ENCODE measurements at regions not wholly inside any gene's neighbourhood (a gene's known extent, or its start where the extent isn't known, plus 50 kb on each side); places are given as distances from the start of the nearest gene placed in this dataset.

DNA sequence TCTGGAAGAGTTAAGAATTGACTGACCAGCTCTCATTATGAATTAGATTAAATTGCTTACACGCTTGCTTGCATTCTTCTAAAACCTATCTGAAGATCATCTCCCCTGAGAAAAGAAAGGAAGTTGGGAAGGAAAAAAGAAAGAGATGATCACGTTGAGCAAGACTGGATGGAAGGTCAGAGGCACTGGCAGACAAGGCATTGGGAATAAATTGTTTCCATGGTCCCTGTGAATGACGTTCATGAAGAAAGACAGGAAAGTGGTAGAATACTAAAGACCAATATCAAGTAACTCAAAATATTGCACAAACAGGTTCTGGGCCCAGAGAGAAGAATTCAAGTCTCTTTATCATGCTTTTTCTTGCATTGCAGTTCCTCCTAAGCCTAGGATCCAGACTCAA, 1045.4 kb upstream of the MAP3K7 start:
- no peak overlapping the region for H3K4me3 ChIP-seq (ENCODE audit: low read depth, low read length)
- H3K27me3 ChIP-seq (ENCODE audit: control insufficient read depth, insufficient read depth, low read length): no peaks in the 10 kb centered on the region
- no peak overlapping the region for H3K9ac ChIP-seq (ENCODE audit: low read depth, low read length)
- peaks cover 5% of the 10 kb centered on the region for H3K4me1 ChIP-seq (ENCODE audit: control insufficient read depth, insufficient read depth, low read length)
- H3K36me3 ChIP-seq (ENCODE audit: control insufficient read depth, insufficient read depth, low read length): no peaks in the 10 kb centered on the region
- H3K9me3 ChIP-seq (ENCODE audit: control insufficient read depth, insufficient read depth, low read length): no peaks in the 10 kb centered on the region

DNA sequence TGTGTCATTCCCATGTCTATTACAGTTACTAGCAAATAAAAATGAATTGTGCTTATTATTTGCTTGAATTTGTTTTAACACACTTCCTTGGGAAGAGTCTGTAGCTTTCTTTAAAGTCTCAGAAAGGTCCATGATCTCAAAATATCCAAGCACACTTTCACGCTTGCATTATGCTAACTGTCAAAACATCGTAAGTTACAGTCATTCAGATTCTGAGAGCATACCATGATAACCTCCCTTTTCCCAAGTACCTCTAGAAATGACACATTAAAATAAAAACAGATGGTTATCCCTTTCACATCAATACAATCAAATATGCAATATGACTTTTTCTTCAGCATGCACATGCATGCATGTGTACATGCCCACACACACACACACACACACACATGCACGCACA, 1044.4 kb upstream of the MAP3K7 start:
- Histone ChIP-seq H3K36me3 (ENCODE audit: control insufficient read depth, insufficient read depth, low read length) (no peaks in the 10 kb centered on the region), H3K4me1 (ENCODE audit: control insufficient read depth, insufficient read depth, low read length) (peaks cover 5% of the 10 kb centered on the region), H3K4me3 (ENCODE audit: low read depth, low read length) (no peak overlapping the region), H3K9ac (ENCODE audit: low read depth, low read length) (no peak overlapping the region), H3K27me3 (ENCODE audit: control insufficient read depth, insufficient read depth, low read length) (no peaks in the 10 kb centered on the region), H3K9me3 (ENCODE audit: control insufficient read depth, insufficient read depth, low read length) (no peaks in the 10 kb centered on the region)

- H3K4me3 ChIP-seq (ENCODE audit: low read depth, low read length): no peak overlapping the region
- H3K36me3 ChIP-seq (ENCODE audit: control insufficient read depth, insufficient read depth, low read length): no peaks in the 10 kb centered on the region
- H3K27me3 ChIP-seq (ENCODE audit: control insufficient read depth, insufficient read depth, low read length): no peaks in the 10 kb centered on the region
- no peaks in the 10 kb centered on the region for H3K9me3 ChIP-seq (ENCODE audit: control insufficient read depth, insufficient read depth, low read length)
- H3K4me1 ChIP-seq (ENCODE audit: control insufficient read depth, insufficient read depth, low read length): no peaks in the 10 kb centered on the region
- no peak overlapping the region for H3K9ac ChIP-seq (ENCODE audit: low read depth, low read length)
Measured at GRCh38 chr6:91626911-91627310, 1040.0 kb upstream of the MAP3K7 start.

DNA sequence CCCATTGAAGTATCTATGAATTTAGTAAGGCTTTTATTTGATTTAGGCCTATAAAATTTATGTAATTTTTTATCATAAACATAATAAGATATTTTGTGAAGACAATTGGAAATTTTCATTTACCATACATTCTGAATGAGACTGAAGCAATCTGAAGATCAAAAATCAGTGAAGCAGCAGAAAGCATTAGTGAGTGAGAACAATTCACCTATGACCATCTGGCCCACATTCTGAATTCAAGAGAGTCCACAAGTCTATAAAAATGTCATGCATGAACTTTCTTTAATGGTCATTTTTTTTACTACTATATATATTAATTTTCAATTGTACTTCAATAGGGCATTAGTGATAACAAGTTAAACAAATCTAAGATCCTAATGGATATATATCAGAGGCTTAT, 1026.6 kb upstream of the MAP3K7 start:
- H3K9me3 ChIP-seq (ENCODE audit: control insufficient read depth, insufficient read depth, low read length): no peaks in the 10 kb centered on the region
- H3K27me3 ChIP-seq (ENCODE audit: control insufficient read depth, insufficient read depth, low read length): no peaks in the 10 kb centered on the region
- no peaks in the 10 kb centered on the region for H3K36me3 ChIP-seq (ENCODE audit: control insufficient read depth, insufficient read depth, low read length)

DNA sequence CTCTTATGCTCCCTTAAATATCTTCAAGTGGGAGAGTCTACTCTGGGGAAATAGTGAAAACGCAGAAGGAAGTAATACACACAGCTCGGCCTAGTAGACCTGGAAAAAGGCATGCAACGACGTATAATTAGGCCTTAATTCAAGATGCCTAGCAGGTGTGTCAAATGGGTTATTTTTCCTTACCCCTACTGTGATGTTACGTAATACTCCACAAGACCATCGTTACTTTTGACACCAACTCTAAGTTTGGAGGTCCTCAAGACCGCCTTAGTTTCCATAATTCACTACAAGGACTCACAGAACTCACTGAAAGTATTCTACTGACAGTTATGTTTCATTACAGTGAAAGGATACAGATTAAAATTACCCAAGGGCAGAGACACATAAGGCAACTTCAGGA, 1024.3 kb upstream of the MAP3K7 start:
- H3K4me3 ChIP-seq (ENCODE audit: low read depth, low read length): no peak overlapping the region

More for the DNA sequence above, 1026.6 kb upstream of the MAP3K7 start:
- H3K9ac ChIP-seq (ENCODE audit: low read depth, low read length): no peak overlapping the region
- no peaks in the 10 kb centered on the region for H3K4me1 ChIP-seq (ENCODE audit: control insufficient read depth, insufficient read depth, low read length)
- H3K4me3 ChIP-seq (ENCODE audit: low read depth, low read length): no peak overlapping the region

DNA sequence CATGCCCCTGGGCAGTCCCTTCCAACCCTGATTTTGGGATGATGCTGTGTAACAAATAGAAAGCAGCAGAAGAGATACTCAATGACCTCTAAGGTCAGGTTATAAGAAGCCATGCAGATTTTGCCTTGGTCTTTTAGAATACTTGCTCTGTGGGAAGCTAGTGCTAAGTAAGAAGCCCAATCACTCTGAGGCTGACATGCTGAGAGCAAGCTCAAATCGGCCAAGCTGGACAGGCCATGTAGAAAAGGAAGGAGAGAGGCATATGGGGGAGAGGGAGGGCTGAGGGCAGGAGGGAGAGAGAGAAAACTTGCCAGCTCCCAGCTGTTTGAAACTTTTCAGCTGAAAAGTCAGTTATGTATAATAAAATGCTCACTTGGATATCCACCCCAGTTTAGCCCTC, 1021.6 kb upstream of the MAP3K7 start:
- no peaks in the 10 kb centered on the region for H3K27me3 ChIP-seq (ENCODE audit: control insufficient read depth, insufficient read depth, low read length)
- no peak overlapping the region for H3K9ac ChIP-seq (ENCODE audit: low read depth, low read length)
- no peaks in the 10 kb centered on the region for H3K36me3 ChIP-seq (ENCODE audit: control insufficient read depth, insufficient read depth, low read length)
- no peaks in the 10 kb centered on the region for H3K9me3 ChIP-seq (ENCODE audit: control insufficient read depth, insufficient read depth, low read length)
- no peak overlapping the region for H3K4me3 ChIP-seq (ENCODE audit: low read depth, low read length)
- no peaks in the 10 kb centered on the region for H3K4me1 ChIP-seq (ENCODE audit: control insufficient read depth, insufficient read depth, low read length)

More for the DNA sequence above, 1024.3 kb upstream of the MAP3K7 start:
- Histone ChIP-seq H3K9me3 (ENCODE audit: control insufficient read depth, insufficient read depth, low read length) (no peaks in the 10 kb centered on the region), H3K27me3 (ENCODE audit: control insufficient read depth, insufficient read depth, low read length) (no peaks in the 10 kb centered on the region), H3K4me1 (ENCODE audit: control insufficient read depth, insufficient read depth, low read length) (no peaks in the 10 kb centered on the region), H3K36me3 (ENCODE audit: control insufficient read depth, insufficient read depth, low read length) (no peaks in the 10 kb centered on the region), H3K9ac (ENCODE audit: low read depth, low read length) (no peak overlapping the region)

DNA sequence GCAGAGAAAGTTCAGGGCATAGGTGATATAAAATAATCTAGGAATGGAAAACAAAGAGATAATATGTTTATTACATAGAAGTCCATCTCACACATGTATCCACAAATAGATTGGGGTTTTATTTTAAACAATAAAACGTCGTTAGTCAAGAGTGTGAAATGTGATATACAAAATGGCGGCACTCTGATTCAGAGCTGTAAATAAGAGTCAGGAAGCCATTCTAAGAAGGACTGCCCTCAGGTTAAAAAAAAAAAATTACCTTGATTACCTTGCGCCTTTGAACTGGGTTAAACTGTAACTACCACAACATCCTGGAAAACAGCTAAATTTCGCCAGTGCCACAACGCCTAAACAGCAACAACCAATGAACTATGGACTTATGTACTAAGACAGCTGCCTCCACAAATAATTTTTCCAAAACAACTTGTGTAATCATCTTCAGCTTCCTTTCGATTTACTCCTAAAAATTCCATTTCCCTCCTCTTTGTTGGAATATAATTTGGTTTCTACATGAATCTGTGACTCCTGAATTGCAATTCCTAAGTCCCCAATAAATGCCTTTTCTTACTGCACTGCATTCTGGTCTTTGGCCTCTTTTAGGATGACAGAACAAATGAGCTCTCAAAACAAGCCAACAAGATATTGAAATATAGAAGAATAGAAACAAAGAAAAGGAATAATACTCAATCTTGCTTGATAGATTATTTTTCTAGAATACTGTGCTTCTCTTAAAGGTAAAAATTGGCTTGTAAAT, 1019.5 kb upstream of the MAP3K7 start:
- no peaks in the 10 kb centered on the region for H3K36me3 ChIP-seq (ENCODE audit: control insufficient read depth, insufficient read depth, low read length)
- H3K4me1 ChIP-seq (ENCODE audit: control insufficient read depth, insufficient read depth, low read length): no peaks in the 10 kb centered on the region

DNA sequence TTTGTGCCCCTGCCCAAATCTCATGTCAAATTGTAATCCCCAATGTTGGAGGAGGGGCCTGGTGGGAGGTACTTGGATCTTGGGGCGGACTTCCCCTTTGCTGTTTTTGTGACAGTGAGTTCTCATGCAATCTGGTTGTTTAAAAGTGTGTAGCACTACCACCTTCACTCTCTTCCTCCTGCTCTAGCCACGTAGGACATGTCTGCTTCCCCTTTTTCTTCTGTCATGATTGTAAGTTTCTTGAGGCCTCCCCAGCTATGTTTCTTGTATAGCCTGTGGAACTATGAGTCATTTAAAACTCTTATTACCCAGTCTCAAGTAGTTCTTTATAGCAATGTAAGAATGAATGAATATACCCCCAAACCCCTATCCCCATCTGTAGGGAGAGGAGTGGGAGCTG, 1013.7 kb upstream of the MAP3K7 start:
- Histone ChIP-seq H3K4me3 (ENCODE audit: low read depth, low read length) (no peak overlapping the region), H3K4me1 (ENCODE audit: control insufficient read depth, insufficient read depth, low read length) (no peaks in the 10 kb centered on the region), H3K27me3 (ENCODE audit: control insufficient read depth, insufficient read depth, low read length) (no peaks in the 10 kb centered on the region), H3K9ac (ENCODE audit: low read depth, low read length) (no peak overlapping the region), H3K9me3 (ENCODE audit: control insufficient read depth, insufficient read depth, low read length) (no peaks in the 10 kb centered on the region), H3K36me3 (ENCODE audit: control insufficient read depth, insufficient read depth, low read length) (no peaks in the 10 kb centered on the region)

More for the DNA sequence above, 1019.5 kb upstream of the MAP3K7 start:
- Histone ChIP-seq H3K27me3 (ENCODE audit: control insufficient read depth, insufficient read depth, low read length) (no peaks in the 10 kb centered on the region), H3K4me3 (ENCODE audit: low read depth, low read length) (no peak overlapping the region), H3K9me3 (ENCODE audit: control insufficient read depth, insufficient read depth, low read length) (no peaks in the 10 kb centered on the region), H3K9ac (ENCODE audit: low read depth, low read length) (no peak overlapping the region)

GRCh38 chr6:91590191-91590590, 1003.3 kb upstream of the MAP3K7 start:
- H3K27me3 ChIP-seq (ENCODE audit: control insufficient read depth, insufficient read depth, low read length): no peaks in the 10 kb centered on the region
- H3K4me3 ChIP-seq (ENCODE audit: low read depth, low read length): no peak overlapping the region
- H3K36me3 ChIP-seq (ENCODE audit: control insufficient read depth, insufficient read depth, low read length): no peaks in the 10 kb centered on the region
- H3K4me1 ChIP-seq (ENCODE audit: control insufficient read depth, insufficient read depth, low read length): no peaks in the 10 kb centered on the region
- H3K9me3 ChIP-seq (ENCODE audit: control insufficient read depth, insufficient read depth, low read length): no peaks in the 10 kb centered on the region
- H3K9ac ChIP-seq (ENCODE audit: low read depth, low read length): no peak overlapping the region

GRCh38 chr6:91580635-91581034, 993.8 kb upstream of the MAP3K7 start:
- H3K4me3 ChIP-seq (ENCODE audit: low read depth, low read length): no peak overlapping the region
- H3K27me3 ChIP-seq (ENCODE audit: control insufficient read depth, insufficient read depth, low read length): no peaks in the 10 kb centered on the region
- no peaks in the 10 kb centered on the region for H3K4me1 ChIP-seq (ENCODE audit: control insufficient read depth, insufficient read depth, low read length)
- no peaks in the 10 kb centered on the region for H3K9me3 ChIP-seq (ENCODE audit: control insufficient read depth, insufficient read depth, low read length)
- no peak overlapping the region for H3K9ac ChIP-seq (ENCODE audit: low read depth, low read length)
- no peaks in the 10 kb centered on the region for H3K36me3 ChIP-seq (ENCODE audit: control insufficient read depth, insufficient read depth, low read length)

DNA sequence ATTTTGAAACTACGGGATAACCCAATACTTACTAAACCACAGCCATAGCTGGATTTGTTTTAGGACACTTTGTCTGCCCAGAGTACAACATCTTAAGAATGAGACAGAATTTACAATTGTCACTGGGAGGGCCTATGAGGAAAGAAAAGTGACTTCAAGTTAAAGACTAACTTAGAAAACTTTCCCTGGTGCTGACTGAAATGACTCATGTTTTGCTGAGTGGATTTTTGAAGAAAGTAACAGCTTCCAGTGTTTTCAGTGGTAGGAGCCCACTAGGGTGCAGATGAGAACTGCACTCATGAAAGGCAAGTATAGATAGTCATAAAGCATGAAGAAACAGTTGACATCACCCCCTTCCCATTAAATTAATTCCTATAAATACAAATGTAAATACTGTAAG, 988.2 kb upstream of the MAP3K7 start:
- Histone ChIP-seq H3K4me1 (ENCODE audit: control insufficient read depth, insufficient read depth, low read length) (peaks cover 2% of the 10 kb centered on the region), H3K9me3 (ENCODE audit: control insufficient read depth, insufficient read depth, low read length) (no peaks in the 10 kb centered on the region), H3K9ac (ENCODE audit: low read depth, low read length) (no peak overlapping the region), H3K27me3 (ENCODE audit: control insufficient read depth, insufficient read depth, low read length) (no peaks in the 10 kb centered on the region), H3K4me3 (ENCODE audit: low read depth, low read length) (no peak overlapping the region), H3K36me3 (ENCODE audit: control insufficient read depth, insufficient read depth, low read length) (no peaks in the 10 kb centered on the region)

GRCh38 chr6:91573826-91574416, 987.0 kb upstream of the MAP3K7 start:
- no peaks in the 10 kb centered on the region for H3K36me3 ChIP-seq (ENCODE audit: control insufficient read depth, insufficient read depth, low read length)
- H3K9me3 ChIP-seq (ENCODE audit: control insufficient read depth, insufficient read depth, low read length): no peaks in the 10 kb centered on the region
- no peak overlapping the region for H3K9ac ChIP-seq (ENCODE audit: low read depth, low read length)
- no peak overlapping the region for H3K4me3 ChIP-seq (ENCODE audit: low read depth, low read length)
- H3K4me1 ChIP-seq (ENCODE audit: control insufficient read depth, insufficient read depth, low read length): peaks cover 2% of the 10 kb centered on the region
- H3K27me3 ChIP-seq (ENCODE audit: control insufficient read depth, insufficient read depth, low read length): no peaks in the 10 kb centered on the region
